Body of pancreas (tissue), 4 donors: ENCODE measurements at regions not wholly inside any gene's neighbourhood (a gene's known extent, or its start where the extent isn't known, plus 50 kb on each side); places are given as distances from the start of the nearest gene placed in this dataset.

ENCODE experiments used
- ATAC-seq: fragments of 150-250 bp; one replicate; pipeline ENCODE4 v1.9.1; 2016
- DNase-seq, 4 donors: peaks; one replicate each; pipeline ENCODE4 v3.0.0-alpha.2; 2019
- H3K27ac ChIP-seq, 4 donors: fragments of 200-600 bp; sonication (generic); 1 replicate in 3 of 4; 2 replicates in 1 of 4; pipeline versions ENCODE4 v1.5.1 to v1.6.1; 2016 to 2019; ENCODE audit warnings: mild to moderate bottlenecking in 1 of 4, mixed read lengths in 1 of 4, moderate library complexity in 1 of 4
- H3K27me3 ChIP-seq, 2 donors: fragments of 200-600 bp; sonication (generic); one replicate each; pipeline ENCODE4 v1.6.0; 2016; ENCODE audit warnings: mild to moderate bottlenecking in 1 of 2
- H3K36me3 ChIP-seq, 2 donors: fragments of 200-600 bp; sonication (generic); replicated peaks in 1 of 2; 2 replicates each; pipeline ENCODE4 v1.5.1; 2016; ENCODE audit warnings: low read depth in 2 of 2; ENCODE audit not compliant: insufficient read depth in 1 of 2
- H3K4me1 ChIP-seq: fragments of 200-600 bp; sonication (generic); one replicate; pipeline ENCODE4 v1.6.0; 2016
- H3K4me3 ChIP-seq, 2 donors: fragments of 200-600 bp; sonication (generic); 1 replicate in 1 of 2; 2 replicates in 1 of 2; pipeline ENCODE4 v1.5.1; 2016 to 2019
- H3K9me3 ChIP-seq, 3 donors: fragments of 200-600 bp; sonication (generic); 1 replicate in 2 of 3; 2 replicates in 1 of 3; pipeline ENCODE4 v1.5.1; 2016
- POLR2A ChIP-seq, 3 donors: fragments of 450-650 bp; IDR thresholded peaks; one replicate each; pipeline ENCODE4 v1.6.1; 2016; ENCODE audit warnings: antibody characterized with exemption in 3 of 3, mild to moderate bottlenecking in 2 of 3
- WGBS, 2 donors: methylation state at CpG; one replicate each; pipeline ENCODE4 v1.1.5; 2017; 5-methylcytosine and 5-hydroxymethylcytosine counted together
- intact Hi-C: fragments of 100-400 bp; cut with DNase I; formaldehyde crosslinking; loops from one replicate; pipeline ENCODE4 v1.15.1; 2023
- TF ChIP-seq, protein P1 (sequence below), 7 experiments: fragments of 450-650 bp in 4 of 7; fragments of 200-600 bp in 3 of 7; sonication (generic) in 3 of 7; IDR thresholded peaks; one replicate each; pipeline ENCODE4 v1.5.1; 2016 to 2019; ENCODE audit warnings: antibody characterized with exemption in 7 of 7

DNA sequence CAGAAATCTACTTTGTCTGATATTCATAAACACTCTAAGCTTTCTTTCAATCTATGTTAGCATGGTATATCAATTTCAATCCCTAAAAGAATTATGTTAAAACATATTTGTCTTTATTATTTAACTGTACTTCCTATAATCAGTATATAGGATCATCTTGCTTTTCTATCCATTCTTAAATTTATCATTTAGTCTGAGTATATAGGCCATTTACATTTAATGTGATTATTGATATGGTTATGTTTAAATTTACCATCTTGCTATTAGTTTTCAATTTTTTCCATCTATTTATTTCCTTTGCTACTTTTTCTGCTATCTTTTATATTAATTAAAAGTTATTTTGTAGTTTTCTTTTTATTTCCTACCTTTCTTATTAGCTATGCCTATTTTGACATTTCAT, 174.8 kb upstream of the MBNL1 start:
- Histone ChIP-seq H3K27me3 (no peaks in the 10 kb centered on the region), H3K4me1 (no peaks in the 10 kb centered on the region), H3K36me3 (no peaks in the 10 kb centered on the region), H3K4me3 (no peak overlapping the region), H3K27ac (no peak overlapping the region), H3K9me3 (no peaks in the 10 kb centered on the region)
- TF ChIP-seq, protein P1, sequence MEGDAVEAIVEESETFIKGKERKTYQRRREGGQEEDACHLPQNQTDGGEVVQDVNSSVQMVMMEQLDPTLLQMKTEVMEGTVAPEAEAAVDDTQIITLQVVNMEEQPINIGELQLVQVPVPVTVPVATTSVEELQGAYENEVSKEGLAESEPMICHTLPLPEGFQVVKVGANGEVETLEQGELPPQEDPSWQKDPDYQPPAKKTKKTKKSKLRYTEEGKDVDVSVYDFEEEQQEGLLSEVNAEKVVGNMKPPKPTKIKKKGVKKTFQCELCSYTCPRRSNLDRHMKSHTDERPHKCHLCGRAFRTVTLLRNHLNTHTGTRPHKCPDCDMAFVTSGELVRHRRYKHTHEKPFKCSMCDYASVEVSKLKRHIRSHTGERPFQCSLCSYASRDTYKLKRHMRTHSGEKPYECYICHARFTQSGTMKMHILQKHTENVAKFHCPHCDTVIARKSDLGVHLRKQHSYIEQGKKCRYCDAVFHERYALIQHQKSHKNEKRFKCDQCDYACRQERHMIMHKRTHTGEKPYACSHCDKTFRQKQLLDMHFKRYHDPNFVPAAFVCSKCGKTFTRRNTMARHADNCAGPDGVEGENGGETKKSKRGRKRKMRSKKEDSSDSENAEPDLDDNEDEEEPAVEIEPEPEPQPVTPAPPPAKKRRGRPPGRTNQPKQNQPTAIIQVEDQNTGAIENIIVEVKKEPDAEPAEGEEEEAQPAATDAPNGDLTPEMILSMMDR (IDR thresholded peaks at IDR 0.05): no peak
- TF ChIP-seq POLR2A (IDR thresholded peaks at IDR 0.05): no peak
- intact Hi-C loops: no loop called here
- ATAC-seq (no peak), DNase-seq (no peak)

DNA sequence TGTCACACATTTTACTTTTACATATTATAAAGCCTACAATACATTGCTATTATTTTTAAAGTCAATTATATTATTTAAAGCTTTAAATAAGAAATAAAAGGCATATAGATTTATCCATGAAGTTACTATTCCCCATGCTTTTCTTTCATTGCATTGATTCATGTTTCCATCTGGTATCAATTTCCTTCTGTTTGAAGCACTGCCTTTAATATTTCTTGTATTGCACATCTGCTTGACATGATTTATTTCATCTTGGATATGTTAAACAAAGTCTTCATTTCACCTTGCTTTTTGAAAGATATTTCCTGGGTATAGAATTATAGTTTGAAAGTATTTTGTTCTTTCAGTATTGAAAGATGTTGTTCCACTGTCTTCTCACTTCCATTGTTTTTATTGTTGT, 174.3 kb upstream of the MBNL1 start:
- Histone ChIP-seq H3K4me1 (no peaks in the 10 kb centered on the region), H3K27ac (no peak overlapping the region), H3K4me3 (no peak overlapping the region), H3K27me3 (no peaks in the 10 kb centered on the region), H3K9me3 (no peaks in the 10 kb centered on the region), H3K36me3 (no peaks in the 10 kb centered on the region)
- TF ChIP-seq, protein P1 (IDR thresholded peaks at IDR 0.05): no peak
- no peak for TF ChIP-seq POLR2A (IDR thresholded peaks at IDR 0.05)
- ATAC-seq (no peak), DNase-seq (no peak)
- intact Hi-C loops: no loop called here

- TF ChIP-seq POLR2A (IDR thresholded peaks at IDR 0.05): no peak
- TF ChIP-seq, protein P1 (IDR thresholded peaks at IDR 0.05): no peak
- ATAC-seq (no peak), DNase-seq (no peak)
- no peak overlapping the region for H3K27ac ChIP-seq
- no peaks in the 10 kb centered on the region for H3K36me3 ChIP-seq
- no peak overlapping the region for H3K4me3 ChIP-seq
- no peaks in the 10 kb centered on the region for H3K9me3 ChIP-seq
- intact Hi-C loops: no loop called here
- H3K27me3 ChIP-seq: no peaks in the 10 kb centered on the region
- H3K4me1 ChIP-seq: no peaks in the 10 kb centered on the region
These were observed 173.3 kb upstream of the MBNL1 start for GRCh38 chr3:152095472-152095871.

- no peaks in the 10 kb centered on the region for H3K27me3 ChIP-seq
- H3K36me3 ChIP-seq: no peaks in the 10 kb centered on the region
- WGBS, 2 donors: 78 to 89% methylated on average over 5 of the region's 5 CpGs
- H3K4me3 ChIP-seq: no peak overlapping the region
- DNase-seq (no peak), ATAC-seq (no peak)
- H3K27ac ChIP-seq: no peak overlapping the region
- TF ChIP-seq POLR2A (IDR thresholded peaks at IDR 0.05): no peak
- TF ChIP-seq, protein P1 (IDR thresholded peaks at IDR 0.05): no peak
- H3K4me1 ChIP-seq: no peaks in the 10 kb centered on the region
- H3K9me3 ChIP-seq: no peaks in the 10 kb centered on the region
- intact Hi-C loops: no loop called here
These were observed 172.3 kb upstream of the MBNL1 start for GRCh38 chr3:152096280-152096906.

DNA sequence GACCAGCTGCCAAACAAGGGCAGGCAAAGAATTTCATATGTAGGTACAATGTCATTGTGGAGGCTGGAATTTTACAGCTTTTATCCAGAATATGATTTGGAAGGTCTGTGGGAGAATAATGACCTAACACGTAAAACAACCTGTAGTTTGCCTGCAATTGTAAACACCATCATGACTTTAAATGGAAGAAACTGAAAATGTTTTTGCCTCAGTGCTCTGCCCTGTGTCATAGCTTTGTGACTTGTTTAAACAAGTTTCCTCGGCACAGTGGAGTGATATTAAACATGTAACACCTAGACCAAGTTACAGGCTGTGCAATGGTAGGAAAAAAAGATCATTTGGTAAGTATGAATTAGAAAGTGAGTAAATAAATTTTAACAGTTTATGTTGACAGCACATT, 171.6 kb upstream of the MBNL1 start:
- no peak overlapping the region for H3K27ac ChIP-seq

More for the DNA sequence above, 171.6 kb upstream of the MBNL1 start:
- no peak overlapping the region for H3K4me3 ChIP-seq
- H3K9me3 ChIP-seq: no peaks in the 10 kb centered on the region
- ATAC-seq (no peak), DNase-seq (no peak)
- intact Hi-C loops: no loop called here
- H3K27me3 ChIP-seq: no peaks in the 10 kb centered on the region
- no peaks in the 10 kb centered on the region for H3K36me3 ChIP-seq
- H3K4me1 ChIP-seq: no peaks in the 10 kb centered on the region
- 74 to 83% methylated on average over 2 of the region's 2 CpGs for WGBS, 2 donors
- no peak for TF ChIP-seq POLR2A (IDR thresholded peaks at IDR 0.05)
- TF ChIP-seq, protein P1 (IDR thresholded peaks at IDR 0.05): no peak
